ENCODE measurements at regions not wholly inside any gene's neighbourhood (a gene's known extent, or its start where the extent isn't known, plus 50 kb on each side); places are given as distances from the start of the nearest gene placed in this dataset.

- TF ChIP-seq CTCF (IDR thresholded peaks at IDR 0.05) (no peak), POLR2AphosphoS5 (IDR thresholded peaks at IDR 0.05) (no peak), EP300 (IDR thresholded peaks at IDR 0.05) (no peak), POLR2A (IDR thresholded peaks at IDR 0.05; ENCODE audit: low read depth) (no peak)
Observed at GRCh38 chr18:42548493-42548892, 567.0 kb downstream of the RIT2 start.
